VCaP (cell line): ENCODE measurements at regions not wholly inside any gene's neighbourhood (a gene's known extent, or its start where the extent isn't known, plus 50 kb on each side); places are given as distances from the start of the nearest gene placed in this dataset.

ENCODE experiments used
- H3K27ac ChIP-seq: fragments of 450-650 bp; 2 replicates; pipeline ENCODE4 v1.5.1; 2017
- TF ChIP-seq, protein P1 (sequence below): fragments of 450-650 bp; conservative IDR thresholded peaks from 2 replicates; pipeline ENCODE4 v1.5.1; 2017; ENCODE audit warnings: mild to moderate bottlenecking, moderate library complexity

- TF ChIP-seq, protein P1, sequence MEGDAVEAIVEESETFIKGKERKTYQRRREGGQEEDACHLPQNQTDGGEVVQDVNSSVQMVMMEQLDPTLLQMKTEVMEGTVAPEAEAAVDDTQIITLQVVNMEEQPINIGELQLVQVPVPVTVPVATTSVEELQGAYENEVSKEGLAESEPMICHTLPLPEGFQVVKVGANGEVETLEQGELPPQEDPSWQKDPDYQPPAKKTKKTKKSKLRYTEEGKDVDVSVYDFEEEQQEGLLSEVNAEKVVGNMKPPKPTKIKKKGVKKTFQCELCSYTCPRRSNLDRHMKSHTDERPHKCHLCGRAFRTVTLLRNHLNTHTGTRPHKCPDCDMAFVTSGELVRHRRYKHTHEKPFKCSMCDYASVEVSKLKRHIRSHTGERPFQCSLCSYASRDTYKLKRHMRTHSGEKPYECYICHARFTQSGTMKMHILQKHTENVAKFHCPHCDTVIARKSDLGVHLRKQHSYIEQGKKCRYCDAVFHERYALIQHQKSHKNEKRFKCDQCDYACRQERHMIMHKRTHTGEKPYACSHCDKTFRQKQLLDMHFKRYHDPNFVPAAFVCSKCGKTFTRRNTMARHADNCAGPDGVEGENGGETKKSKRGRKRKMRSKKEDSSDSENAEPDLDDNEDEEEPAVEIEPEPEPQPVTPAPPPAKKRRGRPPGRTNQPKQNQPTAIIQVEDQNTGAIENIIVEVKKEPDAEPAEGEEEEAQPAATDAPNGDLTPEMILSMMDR: no peak
- H3K27ac ChIP-seq: no peak overlapping the region
Observed at GRCh38 chr21:38955495-38955894, 149.8 kb downstream of the ETS2 start.

GRCh38 chr21:38954588-38955004 is 148.9 kb downstream of the ETS2 start:
- TF ChIP-seq, protein P1: no peak
- H3K27ac ChIP-seq: no peak overlapping the region

GRCh38 chr21:38953516-38953915 is 147.8 kb downstream of the ETS2 start:
- TF ChIP-seq, protein P1: no peak
- H3K27ac ChIP-seq: no peak overlapping the region

- no peak overlapping the region for H3K27ac ChIP-seq
- TF ChIP-seq, protein P1: no peak
Observed at GRCh38 chr21:38952890-38953289, 147.2 kb downstream of the ETS2 start.

- TF ChIP-seq, protein P1: no peak
- H3K27ac ChIP-seq: peak overlapping the region; percentile 70
Observed at GRCh38 chr21:38951095-38951730, 145.5 kb downstream of the ETS2 start.

GRCh38 chr21:38950435-38951094 is 144.8 kb downstream of the ETS2 start:
- TF ChIP-seq, protein P1: no peak
- H3K27ac ChIP-seq: peak overlapping the region; percentile 70

GRCh38 chr21:38949070-38949380 is 143.3 kb downstream of the ETS2 start:
- TF ChIP-seq, protein P1: no peak
- H3K27ac ChIP-seq: no peak overlapping the region
